ENCODE measurements at regions not wholly inside any gene's neighbourhood (a gene's known extent, or its start where the extent isn't known, plus 50 kb on each side); places are given as distances from the start of the nearest gene placed in this dataset.

GRCh38 chr2:144713410-144713809 lies 193.5 kb upstream of the ZEB2 start:
- Histone ChIP-seq H2AFZ (ENCODE audit: insufficient read depth, low read depth, low read length, poor library complexity, severe bottlenecking) (no peak overlapping the region), H3K4me3 (ENCODE audit: control extremely low read depth in 1 of 5, extremely low read depth in 1 of 5, insufficient read depth in 1 of 5, low read depth in 2 of 5, low read length in 4 of 5) (no peak overlapping the region), H3K9ac (ENCODE audit: low read length) (no peak overlapping the region), H3K79me2 (ENCODE audit: control insufficient read depth, insufficient read depth, low read length) (no peaks in the 10 kb centered on the region), H3K4me2 (replicated peaks; ENCODE audit: low read depth, low read length, poor library complexity, severe bottlenecking) (no peak overlapping the region), H3K36me3 (replicated peaks in 1 of 2; ENCODE audit: control extremely low read depth in 1 of 2, control insufficient read depth in 1 of 2, extremely low read depth in 1 of 2, insufficient read depth in 2 of 2, low read length in 1 of 2) (no peaks in the 10 kb centered on the region), H3K9me3 (ENCODE audit: control extremely low read depth in 1 of 3, control insufficient read depth in 2 of 3, insufficient read depth in 1 of 3, low read length in 2 of 3) (peaks cover 2 to 11% (median 4%) of the 10 kb centered on the region in 3 donors), H3K4me1 (ENCODE audit: control insufficient read depth in 2 of 2, insufficient read depth in 2 of 2, low read length in 2 of 2) (no peaks in the 10 kb centered on the region), H3K27ac (ENCODE audit: low read length in 2 of 2) (no peak overlapping the region), H3K27me3 (replicated peaks in 1 of 4; ENCODE audit: control extremely low read depth in 1 of 4, control insufficient read depth in 3 of 4, insufficient read depth in 4 of 4, low read length in 3 of 4) (no peaks in the 10 kb centered on the region), H4K20me1 (ENCODE audit: control insufficient read depth, insufficient read depth, low read length, poor library complexity, severe bottlenecking) (no peaks in the 10 kb centered on the region)
- no peak for DNase-seq
- no peak overlapping the region for H3K4me3 Mint-ChIP-seq
- TF ChIP-seq EZH2 (IDR thresholded peaks at IDR 0.05; ENCODE audit: borderline replicate concordance, insufficient read depth, low read depth, low read length, poor library complexity, severe bottlenecking), result no peak
- no peak for TF ChIP-seq CTCF (IDR thresholded peaks at IDR 0.05)
- WGBS (ENCODE audit: insufficient coverage), result no CpG with 5 or more reads among the region's 1 CpG
- H3K4me1 Mint-ChIP-seq, result no peaks in the 10 kb centered on the region
- no peak overlapping the region for H3K27ac Mint-ChIP-seq
- POLR2A ChIA-PET, result no interaction called here
- no peak for ATAC-seq (ENCODE audit: low read depth)
- H3K9me3 Mint-ChIP-seq (ENCODE audit: insufficient read depth), result peaks cover 13% of the 10 kb centered on the region
- intact Hi-C loops (cut with micrococcal nuclease), result no loop called here
- CTCF ChIA-PET, result no interaction called here
- no peaks in the 10 kb centered on the region for H3K27me3 Mint-ChIP-seq

GRCh38 chr2:144712550-144712940 lies 192.6 kb upstream of the ZEB2 start:
- Histone ChIP-seq H3K79me2 (ENCODE audit: control insufficient read depth, insufficient read depth, low read length) (no peaks in the 10 kb centered on the region), H3K4me2 (replicated peaks; ENCODE audit: low read depth, low read length, poor library complexity, severe bottlenecking) (no peak overlapping the region), H3K9ac (ENCODE audit: low read length) (no peak overlapping the region), H3K4me3 (ENCODE audit: control extremely low read depth in 1 of 5, extremely low read depth in 1 of 5, insufficient read depth in 1 of 5, low read depth in 2 of 5, low read length in 4 of 5) (no peak overlapping the region), H4K20me1 (ENCODE audit: control insufficient read depth, insufficient read depth, low read length, poor library complexity, severe bottlenecking) (no peaks in the 10 kb centered on the region), H3K27ac (ENCODE audit: low read length in 2 of 2) (no peak overlapping the region), H3K36me3 (replicated peaks in 1 of 2; ENCODE audit: control extremely low read depth in 1 of 2, control insufficient read depth in 1 of 2, extremely low read depth in 1 of 2, insufficient read depth in 2 of 2, low read length in 1 of 2) (no peaks in the 10 kb centered on the region), H3K9me3 (ENCODE audit: control extremely low read depth in 1 of 3, control insufficient read depth in 2 of 3, insufficient read depth in 1 of 3, low read length in 2 of 3) (peaks cover 0 to 4% (median 3%) of the 10 kb centered on the region in 3 donors), H3K27me3 (replicated peaks in 1 of 4; ENCODE audit: control extremely low read depth in 1 of 4, control insufficient read depth in 3 of 4, insufficient read depth in 4 of 4, low read length in 3 of 4) (no peaks in the 10 kb centered on the region), H2AFZ (ENCODE audit: insufficient read depth, low read depth, low read length, poor library complexity, severe bottlenecking) (no peak overlapping the region), H3K4me1 (ENCODE audit: control insufficient read depth in 2 of 2, insufficient read depth in 2 of 2, low read length in 2 of 2) (no peaks in the 10 kb centered on the region)
- no peaks in the 10 kb centered on the region for H3K4me1 Mint-ChIP-seq
- intact Hi-C loops (cut with micrococcal nuclease), result no loop called here
- no peak overlapping the region for H3K27ac Mint-ChIP-seq
- TF ChIP-seq EZH2 (IDR thresholded peaks at IDR 0.05; ENCODE audit: borderline replicate concordance, insufficient read depth, low read depth, low read length, poor library complexity, severe bottlenecking) (no peak), CTCF (IDR thresholded peaks at IDR 0.05) (no peak)
- POLR2A ChIA-PET, result no interaction called here
- CTCF ChIA-PET, result no interaction called here
- H3K9me3 Mint-ChIP-seq (ENCODE audit: insufficient read depth), result peaks cover 6% of the 10 kb centered on the region
- H3K4me3 Mint-ChIP-seq, result no peak overlapping the region
- WGBS (ENCODE audit: insufficient coverage), result no CpG with 5 or more reads among the region's 1 CpG
- no peaks in the 10 kb centered on the region for H3K27me3 Mint-ChIP-seq
- ATAC-seq (ENCODE audit: low read depth) (no peak), DNase-seq (no peak)
